HepG2 (cell line): ENCODE measurements at regions not wholly inside any gene's neighbourhood (a gene's known extent, or its start where the extent isn't known, plus 50 kb on each side); places are given as distances from the start of the nearest gene placed in this dataset.

Experiments
- CEBPB ChIP-seq: IDR thresholded peaks from 2 replicates; pipeline ENCODE4 v1.6.1; 2011; ENCODE audit warnings: low read depth, low read length, improper control_type of control experiment, borderline replicate concordance
- NCOA1 ChIP-seq: sonication (generic); formaldehyde crosslinking; IDR thresholded peaks from 2 replicates; pipeline ENCODE4 v1.9.0; 2021; ENCODE audit warnings: missing genetic modification reagents
- RBM39 ChIP-seq: fragments of 200-400 bp; formaldehyde crosslinking; IDR thresholded peaks from one replicate; pipeline ENCODE4 v1.6.1; 2018; ENCODE audit warnings: antibody characterized with exemption, mild to moderate bottlenecking, low read depth, low read length; ENCODE audit not compliant: poor library complexity, severe bottlenecking
- SP2 ChIP-seq: sonication (generic); formaldehyde crosslinking; IDR thresholded peaks from 2 replicates; pipeline ENCODE4 v1.5.1; 2020; ENCODE audit warnings: mild to moderate bottlenecking, missing genetic modification reagents
- YY1 ChIP-seq: IDR thresholded peaks from 2 replicates; pipeline ENCODE4 v1.6.1; 2011; ENCODE audit warnings: low read length, low read depth, moderate library complexity, mild to moderate bottlenecking; ENCODE audit not compliant: insufficient read depth, insufficient replicate concordance
- ZNF44 ChIP-seq: sonication (generic); formaldehyde crosslinking; IDR thresholded peaks from 2 replicates; pipeline ENCODE4 v1.5.1; 2020; ENCODE audit warnings: mild to moderate bottlenecking, missing genetic modification reagents
- ZSCAN20 ChIP-seq: sonication (generic); formaldehyde crosslinking; IDR thresholded peaks from 2 replicates; pipeline ENCODE4 v1.4.0; 2020; ENCODE audit warnings: missing genetic modification reagents, mild to moderate bottlenecking, borderline replicate concordance
- TF ChIP-seq, protein P1 (sequence below): sonication (generic); formaldehyde crosslinking; conservative IDR thresholded peaks from 2 replicates; pipeline ENCODE4 v1.5.0; 2020; ENCODE audit warnings: missing genetic modification reagents

DNA sequence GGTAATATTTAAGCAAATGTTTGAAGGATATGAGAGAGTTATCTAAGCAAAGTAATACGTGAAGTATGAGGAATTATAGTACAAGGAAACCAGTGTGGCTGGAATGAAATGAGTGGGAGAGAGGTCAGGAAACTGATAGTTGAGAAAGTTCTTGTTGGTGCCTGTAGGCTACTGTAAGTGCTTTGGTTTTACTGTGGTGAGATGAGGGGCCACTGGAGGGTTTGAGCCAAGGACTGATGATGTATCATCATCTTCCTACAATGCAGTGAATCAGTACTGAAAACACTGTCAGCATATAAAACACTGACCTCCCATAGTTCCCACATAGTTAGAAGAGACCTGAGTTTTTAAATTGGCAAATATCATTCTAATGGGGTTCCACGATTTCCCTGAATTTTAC is 367.5 kb upstream of the CTSO start:
- TF ChIP-seq ZSCAN20 (CRISPR knock-in tag) (no peak), CEBPB (no peak), NCOA1 (CRISPR knock-in tag) (no peak), SP2 (CRISPR knock-in tag) (no peak), YY1 (no peak), RBM39 (no peak), ZNF44 (CRISPR knock-in tag) (no peak)
- TF ChIP-seq, protein P1, sequence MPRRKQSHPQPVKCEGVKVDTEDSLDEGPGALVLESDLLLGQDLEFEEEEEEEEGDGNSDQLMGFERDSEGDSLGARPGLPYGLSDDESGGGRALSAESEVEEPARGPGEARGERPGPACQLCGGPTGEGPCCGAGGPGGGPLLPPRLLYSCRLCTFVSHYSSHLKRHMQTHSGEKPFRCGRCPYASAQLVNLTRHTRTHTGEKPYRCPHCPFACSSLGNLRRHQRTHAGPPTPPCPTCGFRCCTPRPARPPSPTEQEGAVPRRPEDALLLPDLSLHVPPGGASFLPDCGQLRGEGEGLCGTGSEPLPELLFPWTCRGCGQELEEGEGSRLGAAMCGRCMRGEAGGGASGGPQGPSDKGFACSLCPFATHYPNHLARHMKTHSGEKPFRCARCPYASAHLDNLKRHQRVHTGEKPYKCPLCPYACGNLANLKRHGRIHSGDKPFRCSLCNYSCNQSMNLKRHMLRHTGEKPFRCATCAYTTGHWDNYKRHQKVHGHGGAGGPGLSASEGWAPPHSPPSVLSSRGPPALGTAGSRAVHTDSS: no peak
